Eye (tissue), 1 donor: ENCODE measurements at regions not wholly inside any gene's neighbourhood (a gene's known extent, or its start where the extent isn't known, plus 50 kb on each side); places are given as distances from the start of the nearest gene placed in this dataset.

Experiments used
- DNase-seq: peaks from one replicate; pipeline ENCODE4 v3.0.0-alpha.2; 2015

GRCh38 chr4:20462426-20463175, 210.9 kb downstream of the SLIT2 start:
- no peak for DNase-seq

- DNase-seq, result no peak
These were observed 211.4 kb downstream of the SLIT2 start for GRCh38 chr4:20463176-20463430.

GRCh38 chr4:20464381-20464780, 212.7 kb downstream of the SLIT2 start:
- no peak for DNase-seq

GRCh38 chr4:20474119-20474518, 222.4 kb downstream of the SLIT2 start:
- peak; percentile 57 for DNase-seq

GRCh38 chr4:20478412-20478811, 221.8 kb upstream of the PACRGL start:
- no peak for DNase-seq

- peak; percentile 24 for DNase-seq
These were observed 219.9 kb upstream of the PACRGL start for GRCh38 chr4:20480165-20480947.

GRCh38 chr4:20483416-20483815, 216.8 kb upstream of the PACRGL start:
- no peak for DNase-seq

GRCh38 chr4:20486433-20486832, 213.8 kb upstream of the PACRGL start:
- DNase-seq, result no peak

GRCh38 chr4:20487446-20487845, 212.8 kb upstream of the PACRGL start:
- no peak for DNase-seq

GRCh38 chr4:20487852-20488251, 212.4 kb upstream of the PACRGL start:
- DNase-seq, result no peak

- no peak for DNase-seq
These were observed 209.5 kb upstream of the PACRGL start for GRCh38 chr4:20490734-20491133.

GRCh38 chr4:20493761-20494353, 206.4 kb upstream of the PACRGL start:
- DNase-seq, result no peak

GRCh38 chr4:20496068-20496467, 204.2 kb upstream of the PACRGL start:
- DNase-seq, result no peak

- no peak for DNase-seq
These were observed 196.1 kb upstream of the PACRGL start for GRCh38 chr4:20504146-20504545.

GRCh38 chr4:20505927-20506326, 194.3 kb upstream of the PACRGL start:
- no peak for DNase-seq

- DNase-seq, result no peak
These were observed 193.4 kb upstream of the PACRGL start for GRCh38 chr4:20506827-20507226.

GRCh38 chr4:20509315-20509714, 190.9 kb upstream of the PACRGL start:
- no peak for DNase-seq

- no peak for DNase-seq
These were observed 188.0 kb upstream of the PACRGL start for GRCh38 chr4:20512033-20512792.

GRCh38 chr4:20512985-20513384, 187.3 kb upstream of the PACRGL start:
- DNase-seq, result no peak

GRCh38 chr4:20520901-20521300, 179.4 kb upstream of the PACRGL start:
- no peak for DNase-seq

- DNase-seq, result no peak
These were observed 171.8 kb upstream of the PACRGL start for GRCh38 chr4:20528508-20528907.

GRCh38 chr4:20529691-20530090, 170.6 kb upstream of the PACRGL start:
- no peak for DNase-seq

- peak; percentile 34 for DNase-seq
These were observed 168.0 kb upstream of the PACRGL start for GRCh38 chr4:20532116-20532790.
